MM.1S (cell line): ENCODE measurements at regions not wholly inside any gene's neighbourhood (a gene's known extent, or its start where the extent isn't known, plus 50 kb on each side); places are given as distances from the start of the nearest gene placed in this dataset.

Experiments
- DNase-seq: peaks from one replicate; pipeline ENCODE4 v3.0.0-alpha.2; 2015
- H2AFZ ChIP-seq: fragments of 300-600 bp; sonication (generic); 2 replicates; pipeline ENCODE4 v1.6.0; 2016; ENCODE audit warnings: antibody characterized with exemption, low read length
- H3F3A ChIP-seq: fragments of 300-600 bp; sonication (generic); 2 replicates; pipeline ENCODE4 v1.6.1; 2016; ENCODE audit warnings: mild to moderate bottlenecking, antibody characterized with exemption, low read length, moderate library complexity, mixed read lengths; ENCODE audit not compliant: insufficient read depth
- H3K27ac ChIP-seq: fragments of 300-600 bp; sonication (generic); 2 replicates; pipeline ENCODE4 v1.5.1; 2016; ENCODE audit warnings: mild to moderate bottlenecking, low read length
- H3K27me3 ChIP-seq: fragments of 300-600 bp; sonication (generic); replicated peaks from 2 replicates; pipeline ENCODE4 v1.6.0; 2016; ENCODE audit warnings: low read length; ENCODE audit not compliant: insufficient read depth
- H3K36me3 ChIP-seq: fragments of 300-600 bp; sonication (generic); replicated peaks from 2 replicates; pipeline ENCODE4 v1.6.1; 2016; ENCODE audit warnings: mild to moderate bottlenecking, low read length, mixed read lengths; ENCODE audit not compliant: insufficient read depth
- H3K4me1 ChIP-seq: fragments of 300-600 bp; sonication (generic); 2 replicates; pipeline ENCODE4 v1.6.1; 2016; ENCODE audit warnings: low read length, mixed read lengths
- H3K4me2 ChIP-seq: fragments of 300-600 bp; sonication (generic); 2 replicates; pipeline ENCODE4 v1.6.0; 2016; ENCODE audit warnings: low read depth, low read length
- H3K4me3 ChIP-seq: fragments of 300-600 bp; sonication (generic); 2 replicates; pipeline ENCODE4 v1.5.1; 2016; ENCODE audit warnings: low read length, mixed read lengths
- H3K79me2 ChIP-seq: fragments of 300-600 bp; sonication (generic); 2 replicates; pipeline ENCODE4 v1.6.1; 2016; ENCODE audit warnings: mixed run types, low read length, mixed read lengths
- H3K9ac ChIP-seq: fragments of 300-600 bp; sonication (generic); 2 replicates; pipeline ENCODE4 v1.6.1; 2016; ENCODE audit warnings: low read length, mixed read lengths
- H3K9me2 ChIP-seq: fragments of 300-600 bp; sonication (generic); replicated peaks from 2 replicates; pipeline ENCODE4 v1.6.1; 2016; ENCODE audit warnings: mild to moderate bottlenecking, low read length, mixed read lengths; ENCODE audit not compliant: insufficient read depth
- H3K9me3 ChIP-seq: fragments of 300-600 bp; sonication (generic); replicated peaks from 2 replicates; pipeline ENCODE4 v1.6.1; 2016; ENCODE audit warnings: mild to moderate bottlenecking, low read length, mixed read lengths; ENCODE audit not compliant: insufficient read depth
- H4K20me1 ChIP-seq: fragments of 300-600 bp; sonication (generic); 2 replicates; pipeline ENCODE4 v1.6.1; 2016; ENCODE audit warnings: mild to moderate bottlenecking, low read length, moderate library complexity, mixed read lengths; ENCODE audit not compliant: insufficient read depth
- EZH2 ChIP-seq: fragments of 300-600 bp; sonication (generic); optimal IDR thresholded peaks from 2 replicates; pipeline ENCODE3; 2017; ENCODE audit warnings: low read depth, mild to moderate bottlenecking, antibody characterized with exemption, low read length, mixed read lengths
- EZH2phosphoT487 ChIP-seq: fragments of 300-600 bp; sonication (generic); IDR thresholded peaks from 2 replicates; pipeline ENCODE4 v1.6.1; 2018; ENCODE audit warnings: antibody characterized with exemption, low read length
- TF ChIP-seq, protein P1 (sequence below): fragments of 300-600 bp; sonication (generic); IDR thresholded peaks from 2 replicates; pipeline ENCODE4 v1.5.1; 2016; ENCODE audit warnings: antibody characterized with exemption, low read length, mixed read lengths

DNA sequence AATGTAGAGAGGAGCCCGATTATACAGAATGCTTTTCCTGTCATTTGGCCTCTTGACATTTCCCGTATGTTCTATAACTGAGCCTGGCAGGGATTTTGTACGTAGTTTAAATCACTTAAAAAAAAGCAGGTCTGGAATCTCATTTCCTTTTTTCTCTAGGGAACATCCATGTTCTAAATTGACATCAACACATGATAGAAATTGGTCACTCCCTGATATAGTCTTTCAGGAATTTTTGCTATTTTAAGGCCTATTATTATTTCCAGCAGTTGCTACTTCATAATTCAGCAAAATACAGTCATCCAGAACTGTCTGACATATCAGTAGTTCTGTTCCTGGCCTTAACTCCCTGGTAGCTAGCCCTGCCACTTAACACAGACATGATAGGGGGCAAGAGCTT is 565.7 kb upstream of the ZEB2 start:
- no peaks in the 10 kb centered on the region for H3K79me2 ChIP-seq
- H3K9me2 ChIP-seq, result no peaks in the 10 kb centered on the region
- TF ChIP-seq, protein P1, sequence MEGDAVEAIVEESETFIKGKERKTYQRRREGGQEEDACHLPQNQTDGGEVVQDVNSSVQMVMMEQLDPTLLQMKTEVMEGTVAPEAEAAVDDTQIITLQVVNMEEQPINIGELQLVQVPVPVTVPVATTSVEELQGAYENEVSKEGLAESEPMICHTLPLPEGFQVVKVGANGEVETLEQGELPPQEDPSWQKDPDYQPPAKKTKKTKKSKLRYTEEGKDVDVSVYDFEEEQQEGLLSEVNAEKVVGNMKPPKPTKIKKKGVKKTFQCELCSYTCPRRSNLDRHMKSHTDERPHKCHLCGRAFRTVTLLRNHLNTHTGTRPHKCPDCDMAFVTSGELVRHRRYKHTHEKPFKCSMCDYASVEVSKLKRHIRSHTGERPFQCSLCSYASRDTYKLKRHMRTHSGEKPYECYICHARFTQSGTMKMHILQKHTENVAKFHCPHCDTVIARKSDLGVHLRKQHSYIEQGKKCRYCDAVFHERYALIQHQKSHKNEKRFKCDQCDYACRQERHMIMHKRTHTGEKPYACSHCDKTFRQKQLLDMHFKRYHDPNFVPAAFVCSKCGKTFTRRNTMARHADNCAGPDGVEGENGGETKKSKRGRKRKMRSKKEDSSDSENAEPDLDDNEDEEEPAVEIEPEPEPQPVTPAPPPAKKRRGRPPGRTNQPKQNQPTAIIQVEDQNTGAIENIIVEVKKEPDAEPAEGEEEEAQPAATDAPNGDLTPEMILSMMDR, result no peak
- H3K27ac ChIP-seq, result no peak overlapping the region
- no peak for DNase-seq
- H3F3A ChIP-seq, result no peaks in the 10 kb centered on the region
- no peak overlapping the region for H3K9ac ChIP-seq
- H2AFZ ChIP-seq, result no peak overlapping the region
- H3K4me1 ChIP-seq, result no peaks in the 10 kb centered on the region
- no peaks in the 10 kb centered on the region for H3K9me3 ChIP-seq
- H3K4me3 ChIP-seq, result no peak overlapping the region
- H4K20me1 ChIP-seq, result no peaks in the 10 kb centered on the region
- H3K4me2 ChIP-seq, result no peak overlapping the region
- H3K36me3 ChIP-seq, result no peaks in the 10 kb centered on the region
- H3K27me3 ChIP-seq, result no peaks in the 10 kb centered on the region

DNA sequence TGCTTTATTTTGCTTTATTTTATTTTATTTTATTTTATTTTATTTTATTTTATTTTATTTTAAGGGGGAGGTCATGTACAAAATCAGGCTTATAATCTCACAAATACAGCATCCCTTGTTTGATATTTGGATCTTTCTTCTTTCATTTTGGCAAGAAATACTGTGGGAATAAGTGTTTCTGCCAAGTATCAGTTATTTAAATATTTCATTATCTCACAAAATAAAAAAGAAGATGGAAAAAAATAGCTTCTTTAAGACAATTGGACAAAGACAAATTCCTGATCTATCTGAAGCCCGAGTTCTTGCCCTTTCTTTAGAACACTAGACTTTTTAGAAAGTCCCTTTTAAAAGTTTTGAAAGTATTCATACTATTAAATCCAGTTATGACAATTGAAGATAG is 560.5 kb upstream of the ZEB2 start:
- Histone ChIP-seq H3K9me3 (no peaks in the 10 kb centered on the region), H3K27me3 (no peaks in the 10 kb centered on the region), H3K9ac (no peak overlapping the region), H4K20me1 (no peaks in the 10 kb centered on the region), H3K79me2 (no peaks in the 10 kb centered on the region), H3K4me1 (no peaks in the 10 kb centered on the region), H3K36me3 (no peaks in the 10 kb centered on the region), H3K4me3 (no peak overlapping the region), H3K4me2 (no peak overlapping the region), H3F3A (no peaks in the 10 kb centered on the region), H2AFZ (no peak overlapping the region), H3K27ac (no peak overlapping the region), H3K9me2 (no peaks in the 10 kb centered on the region)
- DNase-seq, result no peak
- TF ChIP-seq, protein P1, result no peak
- TF ChIP-seq EZH2 (no peak), EZH2phosphoT487 (no peak)

DNA sequence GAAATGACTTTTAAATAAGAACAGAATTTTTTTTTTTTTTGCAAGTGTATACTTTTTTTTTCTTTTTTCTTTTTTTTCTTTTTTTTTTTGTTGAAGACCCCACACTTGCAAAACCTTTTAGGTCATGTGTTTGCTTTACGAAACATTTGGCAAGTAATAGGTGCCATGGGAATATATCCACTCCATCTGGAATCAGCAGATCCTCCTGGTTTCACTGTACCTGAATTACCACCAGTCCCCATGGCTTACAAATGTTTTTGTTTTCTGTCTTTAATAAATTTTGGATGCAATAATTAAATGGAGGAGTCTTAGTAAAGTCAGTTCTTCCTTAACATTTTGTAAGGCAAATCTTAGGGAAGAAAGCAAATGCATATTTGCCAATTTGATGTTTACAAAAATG is 559.7 kb upstream of the ZEB2 start:
- H3F3A ChIP-seq, result no peaks in the 10 kb centered on the region
- DNase-seq, result no peak
- no peak for TF ChIP-seq EZH2phosphoT487
- TF ChIP-seq, protein P1, result no peak
- TF ChIP-seq EZH2, result no peak
- no peak overlapping the region for H2AFZ ChIP-seq
- no peaks in the 10 kb centered on the region for H3K27me3 ChIP-seq
- no peaks in the 10 kb centered on the region for H4K20me1 ChIP-seq
- no peak overlapping the region for H3K4me2 ChIP-seq
- no peak overlapping the region for H3K4me3 ChIP-seq
- no peaks in the 10 kb centered on the region for H3K79me2 ChIP-seq
- no peaks in the 10 kb centered on the region for H3K9me2 ChIP-seq
- H3K36me3 ChIP-seq, result no peaks in the 10 kb centered on the region
- H3K9ac ChIP-seq, result no peak overlapping the region
- H3K9me3 ChIP-seq, result no peaks in the 10 kb centered on the region
- no peaks in the 10 kb centered on the region for H3K4me1 ChIP-seq
- no peak overlapping the region for H3K27ac ChIP-seq

DNA sequence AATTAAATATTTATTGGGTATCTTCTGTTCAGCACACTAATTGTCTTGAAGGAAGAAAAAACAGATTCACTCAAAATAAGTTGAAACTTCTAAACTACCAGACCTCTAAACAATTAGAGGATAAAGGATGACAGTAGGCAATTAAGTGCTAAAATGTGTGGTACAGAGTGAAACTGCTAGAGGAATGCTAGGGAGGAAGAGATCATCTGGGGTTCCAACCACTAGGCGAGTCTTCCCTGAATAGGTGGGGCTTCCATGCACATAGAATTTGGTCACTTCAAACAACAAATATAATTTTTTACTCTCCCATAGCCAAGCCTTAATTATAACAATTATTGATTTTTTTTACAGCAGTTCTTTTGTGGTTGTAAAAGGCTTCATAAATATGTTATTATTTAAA is 559.0 kb upstream of the ZEB2 start:
- no peak for DNase-seq
- Histone ChIP-seq H3K9ac (no peak overlapping the region), H3K27me3 (no peaks in the 10 kb centered on the region), H3K4me2 (no peak overlapping the region), H3K4me3 (no peak overlapping the region), H3K4me1 (no peaks in the 10 kb centered on the region), H3K9me3 (no peaks in the 10 kb centered on the region), H3K36me3 (no peaks in the 10 kb centered on the region), H4K20me1 (no peaks in the 10 kb centered on the region), H3K9me2 (no peaks in the 10 kb centered on the region), H3K27ac (no peak overlapping the region), H3K79me2 (no peaks in the 10 kb centered on the region), H2AFZ (no peak overlapping the region), H3F3A (no peaks in the 10 kb centered on the region)
- TF ChIP-seq, protein P1, result no peak
- TF ChIP-seq EZH2phosphoT487 (no peak), EZH2 (no peak)
